Parathyroid adenoma (tissue), 2 donors: ENCODE measurements at regions not wholly inside any gene's neighbourhood (a gene's known extent, or its start where the extent isn't known, plus 50 kb on each side); places are given as distances from the start of the nearest gene placed in this dataset.
A peak's percentile ranks its signal among the peaks of the same experiment; 100 is the strongest.

ENCODE experiments used
- H2AFZ ChIP-seq: fragments of 300-600 bp; sonication (generic); one replicate; pipeline ENCODE4 v1.7.0; 2017; ENCODE audit warnings: antibody characterized with exemption, mild to moderate bottlenecking
- H3K27ac ChIP-seq: fragments of 300-600 bp; sonication (generic); one replicate; pipeline ENCODE4 v1.7.0; 2017
- H3K27me3 ChIP-seq: fragments of 300-600 bp; sonication (generic); one replicate; pipeline ENCODE4 v1.7.0; 2017; ENCODE audit warnings: low read length; ENCODE audit not compliant: control insufficient read depth, insufficient read depth
- H3K36me3 ChIP-seq: fragments of 300-600 bp; sonication (generic); one replicate; pipeline ENCODE4 v1.7.0; 2017; ENCODE audit warnings: low read length; ENCODE audit not compliant: control insufficient read depth, insufficient read depth
- H3K4me1 ChIP-seq: fragments of 300-600 bp; sonication (generic); one replicate; pipeline ENCODE4 v1.7.0; 2017; ENCODE audit warnings: control low read depth
- H3K4me2 ChIP-seq: fragments of 300-600 bp; sonication (generic); one replicate; pipeline ENCODE4 v1.7.0; 2017; ENCODE audit warnings: low read length
- H3K4me3 ChIP-seq: fragments of 300-600 bp; sonication (generic); one replicate; pipeline ENCODE4 v1.7.0; 2017; ENCODE audit warnings: low read depth, low read length
- H3K79me2 ChIP-seq: fragments of 300-600 bp; sonication (generic); one replicate; pipeline ENCODE4 v1.7.0; 2017; ENCODE audit warnings: control low read depth
- H3K9ac ChIP-seq: fragments of 300-600 bp; sonication (generic); one replicate; pipeline ENCODE4 v1.7.0; 2017; ENCODE audit warnings: mild to moderate bottlenecking
- H3K9me3 ChIP-seq: fragments of 300-600 bp; sonication (generic); one replicate; pipeline ENCODE4 v1.7.0; 2017; ENCODE audit warnings: low read length; ENCODE audit not compliant: control insufficient read depth
- CTCF ChIP-seq: fragments of 300-600 bp; sonication (generic); IDR thresholded peaks from one replicate; pipeline ENCODE4 v1.7.0; 2017; ENCODE audit warnings: antibody characterized with exemption, mild to moderate bottlenecking
- donor health status: primary hyperparathyroidism.

DNA sequence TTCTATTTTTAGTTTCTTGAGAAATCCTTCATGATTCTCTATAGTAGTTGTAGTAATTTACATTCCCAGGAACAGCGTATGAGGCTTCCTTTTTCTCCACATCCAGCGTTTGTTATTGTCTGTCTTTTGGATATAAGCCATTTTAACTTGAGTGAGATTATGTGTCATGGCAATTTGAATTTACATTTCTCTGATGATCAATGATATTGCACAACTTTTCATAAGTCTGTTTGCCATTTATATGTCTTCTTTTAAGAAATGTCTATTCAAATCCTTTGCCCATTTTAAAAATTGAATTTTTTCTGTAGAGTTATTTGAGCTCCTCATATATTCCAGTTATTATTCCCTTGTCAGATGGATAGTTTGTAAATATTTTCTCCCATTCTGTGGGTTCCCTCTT lies 285.1 kb downstream of the REEP3 start:
- no peaks in the 10 kb centered on the region for H3K79me2 ChIP-seq
- H3K9me3 ChIP-seq, result no peaks in the 10 kb centered on the region
- no peaks in the 10 kb centered on the region for H3K36me3 ChIP-seq
- no peak overlapping the region for H3K9ac ChIP-seq
- no peak overlapping the region for H3K4me2 ChIP-seq
- no peak for TF ChIP-seq CTCF
- no peak overlapping the region for H3K4me3 ChIP-seq
- H3K27ac ChIP-seq, result no peak overlapping the region
- H3K4me1 ChIP-seq, result no peaks in the 10 kb centered on the region
- no peaks in the 10 kb centered on the region for H3K27me3 ChIP-seq
- H2AFZ ChIP-seq, result no peak overlapping the region

- Histone ChIP-seq H3K36me3 (no peaks in the 10 kb centered on the region), H3K4me3 (no peak overlapping the region), H3K79me2 (no peaks in the 10 kb centered on the region), H2AFZ (no peak overlapping the region), H3K4me2 (no peak overlapping the region), H3K9ac (no peak overlapping the region), H3K4me1 (no peaks in the 10 kb centered on the region), H3K27ac (no peak overlapping the region), H3K9me3 (no peaks in the 10 kb centered on the region), H3K27me3 (no peaks in the 10 kb centered on the region)
- TF ChIP-seq CTCF, result no peak
Measured at GRCh38 chr10:63812501-63812900, 291.3 kb downstream of the REEP3 start.

DNA sequence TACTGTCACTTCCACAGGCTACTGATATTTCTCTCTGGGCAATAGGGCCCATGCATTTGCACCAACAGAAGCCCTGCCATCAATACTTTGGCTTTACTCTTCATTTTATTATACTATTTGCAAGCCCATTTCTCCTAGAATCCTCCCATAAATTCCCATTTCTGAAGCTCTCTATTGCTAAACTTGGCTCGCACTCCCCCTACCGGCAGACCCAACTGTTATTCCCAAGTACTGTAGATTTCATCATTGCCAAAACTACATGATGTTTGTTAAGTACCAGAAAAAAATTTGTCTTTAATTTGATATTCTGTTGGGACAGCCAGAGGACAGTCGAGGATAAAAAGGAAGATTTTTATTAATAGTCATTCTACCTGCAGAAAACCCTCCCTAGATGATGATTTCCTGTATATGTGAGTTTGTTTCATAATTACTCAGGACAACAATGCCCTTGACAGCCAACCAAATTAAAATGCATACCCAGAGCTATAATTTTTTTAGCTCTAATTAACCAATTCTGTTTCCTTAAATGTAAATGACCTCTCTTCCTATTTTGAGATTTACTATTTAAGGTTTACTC lies 298.6 kb downstream of the REEP3 start:
- Histone ChIP-seq H3K9me3 (no peaks in the 10 kb centered on the region), H3K4me1 (peaks cover 3% of the 10 kb centered on the region), H3K4me3 (no peak overlapping the region), H3K9ac (no peak overlapping the region), H3K4me2 (no peak overlapping the region), H2AFZ (no peak overlapping the region), H3K27ac (no peak overlapping the region), H3K36me3 (no peaks in the 10 kb centered on the region), H3K79me2 (no peaks in the 10 kb centered on the region), H3K27me3 (no peaks in the 10 kb centered on the region)
- TF ChIP-seq CTCF, result peak; percentile 88

GRCh38 chr10:63822496-63822895 lies 301.3 kb downstream of the REEP3 start:
- H3K4me1 ChIP-seq, result peaks cover 3% of the 10 kb centered on the region
- no peak overlapping the region for H2AFZ ChIP-seq
- no peaks in the 10 kb centered on the region for H3K9me3 ChIP-seq
- no peaks in the 10 kb centered on the region for H3K36me3 ChIP-seq
- no peaks in the 10 kb centered on the region for H3K79me2 ChIP-seq
- H3K27ac ChIP-seq, result no peak overlapping the region
- H3K9ac ChIP-seq, result no peak overlapping the region
- H3K4me3 ChIP-seq, result no peak overlapping the region
- H3K4me2 ChIP-seq, result no peak overlapping the region
- TF ChIP-seq CTCF, result no peak
- no peaks in the 10 kb centered on the region for H3K27me3 ChIP-seq

- Histone ChIP-seq H3K9ac (no peak overlapping the region), H3K4me2 (no peak overlapping the region), H3K4me1 (no peaks in the 10 kb centered on the region), H3K9me3 (no peaks in the 10 kb centered on the region), H3K4me3 (no peak overlapping the region), H3K79me2 (no peaks in the 10 kb centered on the region), H3K27ac (no peak overlapping the region), H3K27me3 (no peaks in the 10 kb centered on the region), H3K36me3 (no peaks in the 10 kb centered on the region), H2AFZ (no peak overlapping the region)
- no peak for TF ChIP-seq CTCF
Measured at GRCh38 chr10:63825111-63825510, 303.9 kb downstream of the REEP3 start.
